ENCODE measurements at regions not wholly inside any gene's neighbourhood (a gene's known extent, or its start where the extent isn't known, plus 50 kb on each side); places are given as distances from the start of the nearest gene placed in this dataset.
"Not testable (repeated sequence)": the region's sequence is repeated elsewhere in the genome, so short reads cannot be mapped to it uniquely, and the experiment has no call there.

GRCh38 chr10:8128511-8128910, 74.0 kb downstream of the GATA3 start:
- DNase-seq (ENCODE audit: low read depth), result no peak

GRCh38 chr10:8129438-8129837, 75.0 kb downstream of the GATA3 start:
- DNase-seq (ENCODE audit: low read depth), result no peak

- no peak for DNase-seq (ENCODE audit: low read depth)
Observed at GRCh38 chr10:8130973-8131911, 76.8 kb downstream of the GATA3 start.

GRCh38 chr10:8133146-8133545, 78.7 kb downstream of the GATA3 start:
- DNase-seq (ENCODE audit: low read depth), result no peak

GRCh38 chr10:8136736-8137135, 82.2 kb downstream of the GATA3 start:
- DNase-seq (ENCODE audit: low read depth), result no peak

- DNase-seq (ENCODE audit: low read depth), result no peak
Observed at GRCh38 chr10:8137272-8137681, 82.8 kb downstream of the GATA3 start.

- no peak for DNase-seq (ENCODE audit: low read depth)
Observed at GRCh38 chr10:8137726-8138125, 83.2 kb downstream of the GATA3 start.

- no peak for DNase-seq (ENCODE audit: low read depth)
Observed at GRCh38 chr10:8138471-8138870, 84.0 kb downstream of the GATA3 start.

GRCh38 chr10:8144496-8144895, 90.0 kb downstream of the GATA3 start:
- DNase-seq (ENCODE audit: low read depth), result no peak

GRCh38 chr10:8146650-8147049, 92.2 kb downstream of the GATA3 start:
- DNase-seq (ENCODE audit: low read depth), result no peak

- no peak for DNase-seq (ENCODE audit: low read depth)
Observed at GRCh38 chr10:8149991-8150390, 95.5 kb downstream of the GATA3 start.

GRCh38 chr10:8150401-8150905, 96.0 kb downstream of the GATA3 start:
- no peak for DNase-seq (ENCODE audit: low read depth)

- no peak for DNase-seq (ENCODE audit: low read depth)
Observed at GRCh38 chr10:8151086-8151485, 96.6 kb downstream of the GATA3 start.

- DNase-seq (ENCODE audit: low read depth), result no peak
Observed at GRCh38 chr10:8156918-8157317, 102.4 kb downstream of the GATA3 start.

GRCh38 chr10:8158193-8159071, 103.9 kb downstream of the GATA3 start:
- DNase-seq (ENCODE audit: low read depth), result no peak

- DNase-seq (ENCODE audit: low read depth), result no peak
Observed at GRCh38 chr10:8159341-8160165, 105.1 kb downstream of the GATA3 start.

- DNase-seq (ENCODE audit: low read depth), result no peak
Observed at GRCh38 chr10:8163824-8164223, 109.3 kb downstream of the GATA3 start.

- DNase-seq (ENCODE audit: low read depth), result not testable (repeated sequence)
Observed at GRCh38 chr10:8164640-8165039, 110.2 kb downstream of the GATA3 start.

- DNase-seq (ENCODE audit: low read depth), result no peak
Observed at GRCh38 chr10:8168836-8169235, 114.3 kb downstream of the GATA3 start.

GRCh38 chr10:8171008-8171407, 116.5 kb downstream of the GATA3 start:
- DNase-seq (ENCODE audit: low read depth), result no peak

- DNase-seq (ENCODE audit: low read depth), result no peak
Observed at GRCh38 chr10:8172604-8173003, 118.1 kb downstream of the GATA3 start.
